Activated naive CD4-positive, alpha-beta T cell treated with anti-CD3 and anti-CD28 coated beads, Interleukin-2, amount 50 U/mL, for 72 hours (primary cell): ENCODE measurements at regions not wholly inside any gene's neighbourhood (a gene's known extent, or its start where the extent isn't known, plus 50 kb on each side); places are given as distances from the start of the nearest gene placed in this dataset.
"Not testable (repeated sequence)": the region's sequence is repeated elsewhere in the genome, so short reads cannot be mapped to it uniquely, and the experiment has no call there.

Experiments
- ATAC-seq, 2 donors: fragments of 150-1000 bp; cut with Tn5 transposase; 2 replicates each; pipeline ENCODE4 v1.10.0; 2021; ENCODE audit warnings: mild to moderate bottlenecking in 2 of 2, moderate library complexity in 2 of 2
- DNase-seq, 2 donors: peaks; one replicate each; pipeline ENCODE4 v3.0.0; 2021 to 2022; ENCODE audit warnings: low spot score in 2 of 2
- H3K27ac Mint-ChIP-seq, 2 donors: one replicate each; pipeline ENCODE4 v1.8.0; 2022; ENCODE audit warnings: mild to moderate bottlenecking in 2 of 2, mixed read lengths in 2 of 2
- H3K36me3 Mint-ChIP-seq, 2 donors: one replicate each; pipeline ENCODE4 v1.8.0; 2022; ENCODE audit warnings: mixed read lengths in 2 of 2
- H3K9me3 Mint-ChIP-seq, 2 donors: one replicate each; pipeline ENCODE4 v1.8.0; 2022; ENCODE audit warnings: mixed read lengths in 2 of 2

DNA sequence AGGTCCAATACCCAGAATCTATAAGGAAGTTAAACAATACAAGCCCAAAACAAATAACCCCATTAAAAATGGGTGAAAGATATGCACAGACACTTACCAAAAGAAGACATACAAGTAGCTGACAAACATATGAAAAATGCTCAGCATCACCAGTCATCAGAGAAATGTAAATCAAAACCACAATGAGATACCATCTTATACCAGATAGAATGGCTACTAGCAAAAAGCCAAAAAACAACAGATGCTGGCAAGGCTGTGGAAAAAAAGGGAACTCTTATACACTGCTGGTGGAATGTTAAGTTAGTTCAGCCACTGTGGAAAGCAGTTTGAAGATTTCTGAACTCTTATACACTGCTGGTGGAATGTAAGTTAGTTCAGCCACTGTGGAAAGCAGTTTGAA is 331.1 kb downstream of the KIF20B start:
- no peaks in the 10 kb centered on the region for H3K36me3 Mint-ChIP-seq
- ATAC-seq: no peak
- H3K27ac Mint-ChIP-seq: no peak overlapping the region
- peaks cover 0 to 5% of the 10 kb centered on the region in 2 donors for H3K9me3 Mint-ChIP-seq
- DNase-seq: no peak

DNA sequence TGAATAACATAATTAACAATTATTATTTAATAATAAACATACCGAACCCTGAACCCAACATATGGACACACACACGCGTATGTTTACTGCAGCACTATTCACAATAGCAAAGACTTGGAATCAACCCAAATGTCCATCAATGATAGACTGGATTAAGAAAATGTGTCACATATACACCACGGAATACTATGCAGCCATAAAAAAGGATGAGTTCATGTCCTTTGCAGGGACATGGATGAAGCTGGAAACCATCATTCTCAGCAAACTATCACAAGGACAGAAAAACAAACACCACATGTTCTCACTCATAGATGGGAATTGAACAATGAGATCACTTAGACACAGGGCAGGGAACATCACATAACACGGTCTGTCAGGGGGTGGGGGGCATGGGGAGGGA is 333.5 kb downstream of the KIF20B start:
- H3K36me3 Mint-ChIP-seq, DNase-seq, H3K27ac Mint-ChIP-seq, H3K9me3 Mint-ChIP-seq, ATAC-seq: not testable (repeated sequence)

DNA sequence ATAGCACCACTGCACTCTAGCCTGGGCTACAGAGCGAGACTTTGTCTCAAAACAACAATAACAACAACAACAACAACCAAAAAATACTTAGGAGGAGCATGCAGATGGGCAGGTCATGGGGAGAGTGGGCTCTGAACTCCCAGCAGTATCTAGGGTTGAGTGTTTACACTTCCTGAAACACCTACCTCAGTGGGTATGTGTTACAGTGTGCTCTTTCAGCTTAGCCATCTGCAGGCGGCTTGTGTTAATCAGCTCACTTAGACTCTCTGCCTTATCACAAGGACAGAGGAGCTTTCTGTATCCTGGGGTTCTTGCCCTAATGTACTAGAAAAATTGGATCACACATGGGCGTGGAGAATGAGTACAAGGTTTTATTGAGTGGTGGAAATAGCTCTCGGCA is 340.2 kb downstream of the KIF20B start:
- DNase-seq (no peak), ATAC-seq (no peak)
- H3K27ac Mint-ChIP-seq: no peak overlapping the region
- H3K9me3 Mint-ChIP-seq: no peaks in the 10 kb centered on the region
- no peaks in the 10 kb centered on the region for H3K36me3 Mint-ChIP-seq

DNA sequence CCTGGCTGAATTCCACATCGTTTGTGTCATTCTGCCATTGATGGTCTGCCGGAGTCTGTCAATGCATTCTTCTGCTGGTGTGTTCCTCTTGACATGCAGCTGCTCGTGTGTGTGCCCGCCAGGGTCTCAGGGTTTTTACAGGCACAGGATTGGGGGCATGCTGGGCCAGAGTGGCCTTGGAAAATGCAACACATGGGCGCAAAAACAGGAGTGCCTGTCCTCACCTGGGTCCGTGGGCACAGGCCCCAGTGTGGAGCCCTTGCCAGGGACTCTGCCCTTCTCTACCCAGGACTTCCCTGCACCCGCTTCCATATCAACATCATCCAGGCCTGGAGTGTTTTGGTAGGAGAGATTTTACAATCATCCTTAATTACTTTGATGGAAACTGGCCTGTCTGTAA is 340.7 kb downstream of the KIF20B start:
- Mint-ChIP-seq H3K27ac (no peak overlapping the region), H3K9me3 (no peaks in the 10 kb centered on the region), H3K36me3 (no peaks in the 10 kb centered on the region)
- DNase-seq (no peak), ATAC-seq (no peak)

DNA sequence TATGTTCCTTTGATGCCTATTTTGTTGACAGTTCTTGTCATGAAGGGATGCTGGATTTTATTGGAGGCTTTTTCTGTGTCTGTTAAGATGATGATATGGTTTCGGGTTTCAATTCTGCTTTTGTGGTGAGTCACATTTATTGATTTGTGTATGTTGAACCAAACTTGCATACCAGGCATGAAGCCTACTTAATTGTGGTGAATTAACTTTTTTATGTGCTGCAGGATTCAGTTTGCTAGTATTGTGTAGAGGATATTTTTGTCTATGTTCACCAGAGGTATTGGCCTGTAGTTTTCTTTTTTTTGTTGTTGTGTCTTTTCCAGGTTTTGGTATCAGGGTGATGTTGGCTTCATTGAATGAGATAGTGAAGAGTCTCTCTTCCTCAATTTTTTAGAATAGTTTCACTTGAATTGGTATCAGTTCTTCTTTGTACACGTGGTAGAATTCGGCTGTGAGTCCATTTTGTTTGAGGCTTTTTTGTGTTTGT is 345.9 kb downstream of the KIF20B start:
- DNase-seq (no peak), ATAC-seq (peak in 1 of 2 donors; percentile 55)
- no peaks in the 10 kb centered on the region for H3K36me3 Mint-ChIP-seq
- no peaks in the 10 kb centered on the region for H3K9me3 Mint-ChIP-seq
- no peak overlapping the region for H3K27ac Mint-ChIP-seq

DNA sequence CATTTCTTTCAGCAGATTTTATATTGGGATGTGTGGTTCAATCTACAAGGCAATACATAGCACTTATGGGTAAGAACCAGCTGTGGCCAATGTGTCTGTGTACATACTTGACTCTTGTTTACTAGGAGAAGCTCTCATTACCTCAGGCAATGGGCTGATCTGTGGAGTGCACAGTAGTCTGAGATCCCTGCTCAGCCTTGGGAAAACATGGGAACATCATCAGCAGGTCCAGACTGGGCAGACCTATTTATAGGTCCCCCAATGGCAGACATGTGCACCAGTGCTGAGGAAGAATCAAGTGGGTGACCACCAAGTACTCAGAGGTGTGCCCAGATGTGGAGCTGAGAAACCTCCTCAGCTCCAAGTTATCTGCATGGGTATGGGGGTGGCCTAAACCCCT is 349.7 kb downstream of the KIF20B start:
- DNase-seq: no peak
- Mint-ChIP-seq H3K27ac (no peak overlapping the region), H3K36me3 (no peaks in the 10 kb centered on the region), H3K9me3 (no peaks in the 10 kb centered on the region)
- no peak for ATAC-seq

DNA sequence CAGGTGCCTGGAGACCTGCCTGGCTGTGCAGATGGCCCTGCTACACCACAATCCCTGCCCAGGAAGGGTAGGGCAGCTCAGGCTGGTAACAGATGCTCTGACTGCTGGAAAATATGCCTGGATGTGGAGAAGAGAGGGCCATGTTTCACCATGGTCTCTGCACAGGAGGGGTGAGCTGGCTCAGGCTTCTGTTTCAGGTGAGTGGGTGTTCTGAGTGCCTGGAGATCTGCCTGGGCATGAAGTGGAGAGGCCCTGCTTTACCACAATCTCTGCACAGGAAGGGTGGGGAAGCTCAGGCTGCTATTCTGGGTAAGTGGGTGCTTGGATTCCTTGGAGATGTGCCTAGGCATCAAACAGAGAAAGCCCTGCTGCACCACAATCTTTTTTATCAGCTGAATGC is 350.1 kb downstream of the KIF20B start:
- Mint-ChIP-seq H3K27ac (no peak overlapping the region), H3K9me3 (no peaks in the 10 kb centered on the region), H3K36me3 (no peaks in the 10 kb centered on the region)
- no peak for DNase-seq
- ATAC-seq: peak; percentile 37 to 43

DNA sequence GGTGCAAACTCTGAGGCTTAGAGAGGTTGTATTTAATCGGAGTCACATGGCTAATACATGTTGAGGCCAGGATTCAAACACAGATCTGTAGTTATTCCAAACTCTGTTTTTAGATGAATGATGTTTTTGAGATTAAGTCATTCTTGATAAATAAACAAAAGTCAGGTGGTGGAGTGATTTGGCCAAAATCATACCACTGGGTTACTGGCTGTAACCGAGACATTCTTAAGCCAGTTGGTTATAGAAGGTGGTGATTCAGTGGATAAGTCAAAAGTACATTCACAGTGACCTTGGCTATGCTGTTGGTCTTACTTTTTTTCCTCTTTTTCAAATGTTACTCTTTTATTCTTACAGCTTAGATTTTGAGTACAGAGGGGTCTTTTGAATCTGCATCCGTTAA is 361.4 kb downstream of the KIF20B start:
- no peak overlapping the region for H3K27ac Mint-ChIP-seq
- no peak for ATAC-seq
- no peaks in the 10 kb centered on the region for H3K9me3 Mint-ChIP-seq
- no peaks in the 10 kb centered on the region for H3K36me3 Mint-ChIP-seq
- no peak for DNase-seq

DNA sequence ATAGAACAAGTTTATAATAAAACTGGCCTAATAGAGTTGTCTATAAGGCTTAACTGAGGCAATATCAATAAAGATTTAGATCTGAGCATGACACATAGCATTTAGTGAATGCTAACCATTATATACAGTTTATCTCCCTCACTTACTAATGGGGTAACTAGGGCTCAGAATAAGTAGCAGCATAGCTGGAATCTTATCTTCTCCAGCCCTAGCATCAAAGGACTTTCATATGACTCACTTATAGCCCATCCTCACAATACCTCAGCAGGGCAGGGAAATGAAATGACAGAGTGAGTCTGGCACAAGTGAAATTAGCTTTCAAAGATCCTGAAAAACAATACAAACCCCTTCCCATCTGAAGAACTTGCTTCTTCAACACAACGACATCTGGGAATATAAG is 362.9 kb downstream of the KIF20B start:
- Mint-ChIP-seq H3K9me3 (no peaks in the 10 kb centered on the region), H3K36me3 (no peaks in the 10 kb centered on the region), H3K27ac (no peak overlapping the region)
- no peak for ATAC-seq
- DNase-seq: no peak

DNA sequence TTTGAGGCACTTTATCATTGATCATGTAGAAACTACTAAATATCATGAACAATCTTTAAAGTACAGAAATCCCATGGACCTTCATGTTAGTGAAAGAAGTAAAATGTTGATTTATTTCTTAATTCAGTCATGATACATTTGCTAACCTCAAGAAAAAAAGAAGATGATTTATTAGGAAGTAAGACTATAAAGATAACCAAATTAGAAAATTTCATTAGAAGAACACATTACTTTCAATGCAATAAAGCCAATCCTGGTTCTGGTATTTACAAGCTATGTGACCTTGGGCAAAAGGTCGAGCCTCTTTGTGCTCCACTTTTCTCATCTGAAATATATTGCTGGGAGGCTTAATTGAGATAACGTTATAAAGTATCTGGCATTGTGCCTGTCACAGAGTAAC is 365.0 kb downstream of the KIF20B start:
- Mint-ChIP-seq H3K27ac (no peak overlapping the region), H3K36me3 (no peaks in the 10 kb centered on the region), H3K9me3 (no peaks in the 10 kb centered on the region)
- DNase-seq (no peak), ATAC-seq (no peak)

DNA sequence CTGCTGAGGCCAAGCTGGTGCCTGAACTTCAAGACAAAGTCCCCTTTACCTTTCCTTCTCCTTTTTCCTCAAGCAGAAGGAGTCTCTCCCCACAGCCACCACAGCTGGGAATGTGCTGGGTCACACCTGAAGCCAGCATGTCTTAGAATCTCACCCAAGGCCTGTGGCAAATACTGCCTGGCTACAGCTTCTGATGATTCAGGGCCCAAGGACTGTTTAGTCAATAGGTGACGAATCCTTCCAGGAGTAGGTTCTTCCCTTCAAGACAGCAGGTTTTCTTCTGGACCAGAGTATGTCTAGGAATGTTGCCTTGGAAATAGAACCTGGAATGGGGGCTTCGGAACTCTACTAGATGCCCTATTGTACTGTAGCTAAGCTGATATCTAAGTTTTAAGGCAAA is 374.6 kb downstream of the KIF20B start:
- H3K36me3 Mint-ChIP-seq: peaks cover 0 to 5% of the 10 kb centered on the region in 2 donors
- no peak for ATAC-seq
- peaks cover 0 to 5% of the 10 kb centered on the region in 2 donors for H3K9me3 Mint-ChIP-seq
- no peak for DNase-seq
- H3K27ac Mint-ChIP-seq: no peak overlapping the region

DNA sequence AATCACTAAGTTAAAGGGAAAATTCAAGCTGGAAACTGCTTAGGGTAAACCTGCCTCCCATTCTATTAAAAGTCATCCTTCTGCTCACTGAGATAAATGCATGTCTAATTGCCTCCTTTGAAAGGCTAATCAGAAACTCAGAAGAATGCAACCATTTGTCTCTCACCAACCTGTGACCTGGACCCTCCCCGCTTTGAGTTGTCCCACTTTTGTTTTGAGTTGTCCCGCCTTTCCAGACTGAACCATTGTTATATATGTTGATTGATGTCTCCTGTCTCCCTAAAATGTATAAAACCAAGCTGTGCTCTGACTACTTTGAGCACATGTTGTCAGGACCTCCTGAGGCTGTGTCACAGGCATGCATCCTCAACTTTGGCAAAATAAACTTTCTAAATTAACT is 378.4 kb downstream of the KIF20B start:
- H3K27ac Mint-ChIP-seq: no peak overlapping the region
- ATAC-seq: no peak
- peaks cover 0 to 6% of the 10 kb centered on the region in 2 donors for H3K9me3 Mint-ChIP-seq
- no peak for DNase-seq
- peaks cover 0 to 5% of the 10 kb centered on the region in 2 donors for H3K36me3 Mint-ChIP-seq

DNA sequence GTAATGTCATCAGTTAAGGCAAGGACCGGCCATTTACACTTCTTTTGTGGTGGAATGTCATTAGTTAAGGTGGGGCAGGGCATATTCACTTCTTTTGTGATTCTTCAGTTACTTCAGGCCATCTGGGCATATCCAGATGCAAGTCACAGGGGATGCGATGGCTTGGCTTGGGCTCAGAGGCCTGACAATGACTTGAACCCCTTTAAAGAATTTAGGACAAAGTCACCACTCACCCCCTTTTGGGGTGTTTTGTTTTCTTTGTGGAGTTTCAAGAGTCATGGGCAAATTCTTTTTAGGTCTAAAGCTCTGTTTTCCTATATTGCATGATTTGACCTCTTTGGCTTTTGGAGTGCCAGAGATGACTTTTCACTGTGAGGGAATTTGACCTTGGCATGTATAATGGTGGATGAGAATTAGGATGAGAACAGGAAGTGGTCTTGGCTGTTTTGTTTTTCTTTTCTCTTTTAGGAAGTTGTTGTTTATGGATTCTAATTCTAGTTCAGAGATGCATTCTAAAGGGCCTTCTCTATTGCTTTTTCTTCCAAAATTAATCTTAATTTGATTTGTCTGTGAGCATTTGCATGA is 385.3 kb downstream of the KIF20B start:
- H3K9me3 Mint-ChIP-seq, DNase-seq, H3K36me3 Mint-ChIP-seq, ATAC-seq: not testable (repeated sequence)
- peak overlapping the region in 1 of 2 donors; percentile 51 for H3K27ac Mint-ChIP-seq

DNA sequence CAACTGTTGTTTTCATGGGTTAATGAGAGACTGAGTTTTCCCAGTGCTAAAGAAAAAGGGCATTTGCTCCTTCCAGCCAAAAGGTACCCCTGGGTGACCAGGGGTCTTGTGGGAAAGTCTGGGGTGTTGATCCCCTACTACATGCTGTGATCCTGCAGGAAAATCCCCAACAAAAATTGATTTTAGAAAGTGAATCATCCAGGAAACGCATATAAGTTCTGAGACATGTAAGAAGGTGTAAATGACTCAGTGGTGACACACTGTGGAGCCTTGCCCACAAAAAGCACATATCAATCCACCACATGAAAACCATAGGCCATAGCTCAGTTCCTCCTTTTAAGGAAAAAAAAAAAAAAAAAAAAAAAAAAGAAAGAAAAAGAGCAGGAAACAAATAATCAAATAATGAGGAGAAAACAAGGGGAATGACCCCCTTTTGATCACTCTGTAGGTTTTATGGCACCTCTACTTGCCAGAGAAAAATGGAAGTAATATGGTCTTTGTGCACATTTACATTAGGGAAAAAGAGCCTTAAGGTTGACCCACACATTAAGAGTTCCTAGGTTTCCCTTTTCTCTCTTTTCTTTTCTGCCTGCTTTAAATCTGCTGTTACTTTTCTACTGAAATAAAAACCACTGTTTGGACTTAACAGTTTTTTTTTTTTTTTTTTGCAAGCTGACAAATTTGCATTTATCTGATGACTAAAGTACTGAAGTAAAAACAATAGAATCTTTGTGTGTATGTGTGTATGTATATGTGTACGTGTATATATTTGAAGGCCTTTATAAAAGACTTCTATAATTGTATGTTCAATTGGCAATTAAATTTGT is 386.0 kb downstream of the KIF20B start:
- DNase-seq (peak in 1 of 2 donors; percentile 4), ATAC-seq (peak; percentile 99)
- no peaks in the 10 kb centered on the region for H3K36me3 Mint-ChIP-seq
- H3K27ac Mint-ChIP-seq: peak overlapping the region in 1 of 2 donors; percentile 51
- H3K9me3 Mint-ChIP-seq: peaks cover 5 to 6% of the 10 kb centered on the region in 2 donors

DNA sequence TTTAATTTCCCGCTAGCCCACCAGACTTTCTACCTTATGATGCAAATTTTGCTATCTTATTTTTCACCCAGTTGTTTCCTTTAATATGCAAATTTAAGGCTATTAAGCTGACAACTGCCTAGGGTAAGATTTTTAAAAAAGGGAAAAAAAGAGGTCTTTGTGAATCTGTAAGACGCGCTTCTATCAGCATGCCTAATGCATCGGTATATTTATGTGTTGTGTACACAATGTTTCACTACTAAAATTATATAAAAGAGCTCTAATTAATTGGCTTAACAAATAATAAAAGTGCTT is 386.6 kb downstream of the KIF20B start:
- Mint-ChIP-seq H3K36me3 (no peaks in the 10 kb centered on the region), H3K9me3 (peaks cover 2 to 5% of the 10 kb centered on the region in 2 donors), H3K27ac (no peak overlapping the region)
- DNase-seq (no peak), ATAC-seq (no peak)

DNA sequence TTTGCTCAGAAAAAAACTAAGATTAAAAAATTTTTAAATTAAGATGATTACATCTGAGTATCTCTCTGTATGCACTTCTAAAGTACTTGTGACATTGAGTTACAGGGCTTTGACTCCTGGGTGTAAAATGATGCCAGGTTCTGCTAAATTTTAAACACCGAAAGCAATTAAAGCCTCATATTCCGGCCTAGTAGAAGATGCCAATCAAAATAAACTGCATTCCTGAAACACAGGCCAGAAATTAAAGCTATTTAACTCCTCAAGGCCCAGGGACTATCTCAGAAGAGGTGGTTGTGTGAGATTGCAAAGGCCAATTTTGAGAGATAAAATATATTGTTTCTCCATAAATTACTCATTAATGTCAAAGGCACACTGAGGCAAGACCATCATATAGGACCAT is 388.3 kb downstream of the KIF20B start:
- ATAC-seq (no peak), DNase-seq (no peak)
- H3K27ac Mint-ChIP-seq: no peak overlapping the region
- H3K36me3 Mint-ChIP-seq: no peaks in the 10 kb centered on the region
- peaks cover 0 to 5% of the 10 kb centered on the region in 2 donors for H3K9me3 Mint-ChIP-seq

DNA sequence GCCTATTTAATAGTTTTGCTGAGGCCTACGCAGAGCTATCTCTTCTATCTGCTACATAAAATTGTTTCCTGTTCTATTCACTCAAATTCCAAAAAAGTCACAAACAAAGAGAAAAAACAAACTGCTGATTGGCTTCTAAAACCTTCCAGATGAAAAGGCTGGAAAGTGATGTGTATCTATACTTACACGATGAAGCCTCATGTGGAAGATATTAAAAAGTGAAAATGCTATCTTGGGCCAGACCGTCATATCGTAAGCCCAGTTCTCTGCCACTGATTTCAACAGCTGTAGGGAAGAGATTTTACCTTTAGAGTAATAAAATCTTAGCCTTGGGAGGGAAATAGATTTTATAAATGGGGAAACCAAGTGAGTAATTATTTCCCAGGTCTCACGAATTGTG is 394.8 kb downstream of the KIF20B start:
- ATAC-seq (no peak), DNase-seq (no peak)
- no peaks in the 10 kb centered on the region for H3K36me3 Mint-ChIP-seq
- H3K27ac Mint-ChIP-seq: no peak overlapping the region
- no peaks in the 10 kb centered on the region for H3K9me3 Mint-ChIP-seq

DNA sequence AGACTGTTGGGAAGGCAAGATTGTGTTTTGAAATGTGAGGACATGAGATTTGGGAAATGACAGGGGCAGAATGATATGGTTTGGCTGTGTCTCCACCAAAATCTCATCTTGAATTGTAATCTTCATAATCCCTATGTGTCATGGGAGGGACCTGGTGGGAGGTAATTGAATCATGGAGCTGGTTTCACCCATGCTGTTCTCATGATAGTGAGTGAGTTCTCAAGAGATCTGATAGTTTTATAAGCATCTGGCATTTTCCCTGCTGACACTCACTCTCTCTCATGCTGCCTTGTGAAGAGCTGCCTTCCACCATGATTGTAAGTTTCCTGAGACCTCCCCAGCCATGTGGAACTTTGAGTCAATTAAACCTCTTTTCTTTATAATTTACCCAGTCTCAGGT is 406.2 kb downstream of the KIF20B start:
- not testable (repeated sequence) for H3K36me3 Mint-ChIP-seq, ATAC-seq, DNase-seq, H3K27ac Mint-ChIP-seq, H3K9me3 Mint-ChIP-seq
